Endothelial cell (in vitro differentiated cells): ENCODE measurements at regions not wholly inside any gene's neighbourhood (a gene's known extent, or its start where the extent isn't known, plus 50 kb on each side); places are given as distances from the start of the nearest gene placed in this dataset.

Experiments used
- DNase-seq: peaks from one replicate; pipeline ENCODE4 v3.0.0; 2021; ENCODE audit warnings: low spot score
- H3K27ac Mint-ChIP-seq: one replicate; pipeline ENCODE4 v1.8.0; 2021; ENCODE audit warnings: mixed read lengths, inconsistent platforms; ENCODE audit not compliant: unreplicated experiment
- H3K27me3 Mint-ChIP-seq: one replicate; pipeline ENCODE4 v1.8.0; 2021; ENCODE audit warnings: mild to moderate bottlenecking, moderate library complexity, mixed read lengths, inconsistent platforms; ENCODE audit not compliant: unreplicated experiment
- H3K36me3 Mint-ChIP-seq: one replicate; pipeline ENCODE4 v1.8.0; 2021; ENCODE audit warnings: mild to moderate bottlenecking, low read depth, mixed read lengths, inconsistent platforms; ENCODE audit not compliant: unreplicated experiment
- H3K4me1 Mint-ChIP-seq: one replicate; pipeline ENCODE4 v1.8.0; 2021; ENCODE audit warnings: mild to moderate bottlenecking, mixed read lengths, inconsistent platforms; ENCODE audit not compliant: unreplicated experiment
- H3K4me3 Mint-ChIP-seq: one replicate; pipeline ENCODE4 v1.8.0; 2021; ENCODE audit warnings: mild to moderate bottlenecking, mixed read lengths, inconsistent platforms; ENCODE audit not compliant: unreplicated experiment
- H3K9me3 Mint-ChIP-seq: one replicate; pipeline ENCODE4 v1.8.0; 2021; ENCODE audit warnings: mixed read lengths, inconsistent platforms; ENCODE audit not compliant: unreplicated experiment
- TF ChIP-seq, protein P1 (sequence below): fragments of 200-600 bp; sonication (generic); IDR thresholded peaks from one replicate; pipeline ENCODE4 v1.5.0; 2021; ENCODE audit warnings: antibody characterized with exemption; ENCODE audit not compliant: unreplicated experiment

DNA sequence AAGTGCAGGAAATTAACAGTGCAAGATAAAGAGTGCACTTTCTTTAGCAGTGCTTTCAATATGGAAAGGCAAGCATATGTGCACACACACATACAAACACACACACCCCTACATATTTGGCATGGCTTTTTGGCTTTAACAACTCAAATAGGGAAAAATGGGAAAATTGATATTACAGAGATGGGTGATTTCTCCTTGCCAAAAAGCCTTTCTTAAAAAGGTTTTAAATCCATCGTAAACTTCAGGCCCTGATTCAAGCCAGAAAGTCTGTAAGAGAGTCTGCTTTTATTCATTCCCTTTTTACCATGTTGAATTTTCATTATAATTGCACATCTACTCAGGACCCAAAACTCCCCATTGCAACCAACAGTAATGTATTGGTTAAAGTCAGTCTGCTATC, 612.0 kb upstream of the ACTRT1 start:
- Mint-ChIP-seq H3K4me3 (no peak overlapping the region), H3K27ac (no peak overlapping the region), H3K9me3 (peaks cover 4% of the 10 kb centered on the region), H3K36me3 (no peaks in the 10 kb centered on the region), H3K27me3 (peaks cover 2% of the 10 kb centered on the region), H3K4me1 (no peaks in the 10 kb centered on the region)
- DNase-seq, result no peak
- TF ChIP-seq, protein P1, sequence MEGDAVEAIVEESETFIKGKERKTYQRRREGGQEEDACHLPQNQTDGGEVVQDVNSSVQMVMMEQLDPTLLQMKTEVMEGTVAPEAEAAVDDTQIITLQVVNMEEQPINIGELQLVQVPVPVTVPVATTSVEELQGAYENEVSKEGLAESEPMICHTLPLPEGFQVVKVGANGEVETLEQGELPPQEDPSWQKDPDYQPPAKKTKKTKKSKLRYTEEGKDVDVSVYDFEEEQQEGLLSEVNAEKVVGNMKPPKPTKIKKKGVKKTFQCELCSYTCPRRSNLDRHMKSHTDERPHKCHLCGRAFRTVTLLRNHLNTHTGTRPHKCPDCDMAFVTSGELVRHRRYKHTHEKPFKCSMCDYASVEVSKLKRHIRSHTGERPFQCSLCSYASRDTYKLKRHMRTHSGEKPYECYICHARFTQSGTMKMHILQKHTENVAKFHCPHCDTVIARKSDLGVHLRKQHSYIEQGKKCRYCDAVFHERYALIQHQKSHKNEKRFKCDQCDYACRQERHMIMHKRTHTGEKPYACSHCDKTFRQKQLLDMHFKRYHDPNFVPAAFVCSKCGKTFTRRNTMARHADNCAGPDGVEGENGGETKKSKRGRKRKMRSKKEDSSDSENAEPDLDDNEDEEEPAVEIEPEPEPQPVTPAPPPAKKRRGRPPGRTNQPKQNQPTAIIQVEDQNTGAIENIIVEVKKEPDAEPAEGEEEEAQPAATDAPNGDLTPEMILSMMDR, result no peak

DNA sequence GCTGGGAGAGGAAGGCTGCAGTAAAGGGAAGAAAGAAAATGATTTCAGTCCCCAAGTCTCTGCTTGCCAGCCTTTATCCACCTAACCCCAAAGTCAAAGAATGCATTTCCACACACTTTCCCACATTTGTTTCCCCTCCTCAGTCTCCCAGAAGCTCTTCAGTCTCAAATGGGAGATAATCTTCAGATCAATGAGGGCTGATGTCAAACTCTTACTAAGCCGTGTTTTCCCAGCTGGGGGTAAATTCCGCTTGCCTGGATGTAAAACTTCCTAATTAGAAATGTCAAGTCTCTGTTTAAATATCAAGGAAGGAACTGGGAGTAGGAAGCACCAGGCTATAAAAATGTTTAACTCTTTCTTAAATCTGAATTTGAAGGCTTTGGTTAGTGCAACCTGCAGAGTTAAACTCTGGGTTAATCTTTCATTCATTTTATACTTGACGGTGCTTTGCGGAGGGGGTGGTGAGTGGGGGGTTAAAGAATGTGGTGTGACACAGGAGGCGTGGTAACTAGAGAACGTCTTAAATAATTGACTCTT, 601.4 kb upstream of the ACTRT1 start:
- no peaks in the 10 kb centered on the region for H3K9me3 Mint-ChIP-seq
- H3K4me3 Mint-ChIP-seq, result no peak overlapping the region
- DNase-seq, result no peak
- TF ChIP-seq, protein P1, result no peak
- H3K36me3 Mint-ChIP-seq, result no peaks in the 10 kb centered on the region
- no peak overlapping the region for H3K27ac Mint-ChIP-seq
- H3K27me3 Mint-ChIP-seq, result no peaks in the 10 kb centered on the region
- H3K4me1 Mint-ChIP-seq, result peaks cover 6% of the 10 kb centered on the region

DNA sequence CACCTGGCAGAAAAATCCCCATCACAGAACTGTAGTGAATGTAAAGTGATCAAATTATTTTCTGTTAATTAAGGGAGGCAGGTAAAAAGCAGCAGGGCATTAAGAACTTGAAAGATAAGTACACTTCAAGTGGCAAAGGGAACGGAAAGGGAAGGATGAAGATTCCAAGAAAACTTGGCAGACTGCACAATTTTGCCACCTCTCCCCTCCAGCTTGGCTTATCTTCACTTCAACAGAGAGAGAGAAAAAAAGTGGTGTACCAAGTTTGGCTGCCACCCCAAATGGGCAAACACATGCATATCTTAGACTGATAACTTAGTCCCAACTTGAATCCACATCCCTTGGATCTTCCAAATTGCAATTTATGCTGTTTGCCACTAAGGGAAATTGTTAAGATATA, 598.1 kb upstream of the ACTRT1 start:
- H3K4me3 Mint-ChIP-seq, result no peak overlapping the region
- H3K4me1 Mint-ChIP-seq, result peaks cover 6% of the 10 kb centered on the region
- TF ChIP-seq, protein P1, result no peak
- no peaks in the 10 kb centered on the region for H3K9me3 Mint-ChIP-seq
- no peak overlapping the region for H3K27ac Mint-ChIP-seq
- DNase-seq, result no peak
- H3K27me3 Mint-ChIP-seq, result no peaks in the 10 kb centered on the region
- H3K36me3 Mint-ChIP-seq, result no peaks in the 10 kb centered on the region

DNA sequence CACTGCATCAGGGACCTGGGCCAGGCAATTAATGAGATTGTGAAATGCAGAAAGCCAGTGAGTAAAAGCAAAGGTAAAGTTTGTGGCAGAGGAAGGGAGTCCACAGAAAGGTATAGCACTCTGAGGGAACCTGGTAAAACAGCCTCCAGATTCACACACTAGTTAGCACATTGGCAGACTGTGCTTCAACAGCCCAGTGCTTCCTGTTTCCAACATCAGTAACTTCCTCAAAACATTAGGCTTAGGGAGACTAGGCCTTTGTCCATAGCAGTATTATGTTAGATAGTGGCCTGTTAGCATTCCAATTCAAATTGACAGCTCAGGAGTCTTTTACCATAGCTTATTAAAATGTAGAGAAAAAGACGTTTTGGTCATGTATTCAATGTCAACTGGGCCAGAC, 582.6 kb upstream of the ACTRT1 start:
- no peaks in the 10 kb centered on the region for H3K9me3 Mint-ChIP-seq
- no peak for DNase-seq
- H3K27me3 Mint-ChIP-seq, result no peaks in the 10 kb centered on the region
- H3K4me1 Mint-ChIP-seq, result no peaks in the 10 kb centered on the region
- no peak overlapping the region for H3K27ac Mint-ChIP-seq
- H3K4me3 Mint-ChIP-seq, result no peak overlapping the region
- H3K36me3 Mint-ChIP-seq, result no peaks in the 10 kb centered on the region
- TF ChIP-seq, protein P1, result no peak

DNA sequence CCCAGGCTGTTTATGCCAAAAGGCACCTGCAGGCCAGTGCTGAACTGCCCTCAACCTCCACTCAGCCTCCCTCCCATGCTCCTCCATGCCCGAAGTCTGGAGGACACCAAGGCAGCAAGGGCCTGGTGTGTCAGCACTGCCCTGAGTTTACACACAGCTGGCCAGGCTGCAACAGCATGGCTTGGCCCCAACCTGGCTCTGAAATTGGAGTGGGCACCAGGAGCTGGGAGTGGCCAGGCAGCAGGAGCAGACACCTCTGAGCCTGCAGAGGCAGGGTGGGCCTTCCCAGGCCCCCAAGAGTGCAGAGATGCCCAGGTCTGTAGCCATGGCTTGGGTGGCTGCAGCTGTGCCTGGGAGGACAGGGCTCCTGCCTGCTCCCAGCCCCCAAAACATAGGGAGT, 571.2 kb upstream of the ACTRT1 start:
- Mint-ChIP-seq H3K27me3 (peaks cover 2% of the 10 kb centered on the region), H3K27ac (no peak overlapping the region), H3K36me3 (no peaks in the 10 kb centered on the region), H3K9me3 (no peaks in the 10 kb centered on the region), H3K4me3 (no peak overlapping the region), H3K4me1 (no peaks in the 10 kb centered on the region)
- no peak for DNase-seq
- TF ChIP-seq, protein P1, result no peak
